PC-9 (cell line): ENCODE measurements at regions not wholly inside any gene's neighbourhood (a gene's known extent, or its start where the extent isn't known, plus 50 kb on each side); places are given as distances from the start of the nearest gene placed in this dataset.
"Not testable (repeated sequence)": the region's sequence is repeated elsewhere in the genome, so short reads cannot be mapped to it uniquely, and the experiment has no call there.

Experiments used
- EZH2 ChIP-seq: fragments of 200-600 bp; sonication (generic); IDR thresholded peaks from 2 replicates; pipeline ENCODE4 v1.8.0; 2017; ENCODE audit warnings: antibody characterized with exemption, low read depth
- TF ChIP-seq, protein P1 (sequence below): fragments of 200-600 bp; sonication (generic); conservative IDR thresholded peaks from 2 replicates; pipeline ENCODE4 v1.6.1; 2017; ENCODE audit warnings: mixed run types, antibody characterized with exemption, mild to moderate bottlenecking, moderate library complexity

DNA sequence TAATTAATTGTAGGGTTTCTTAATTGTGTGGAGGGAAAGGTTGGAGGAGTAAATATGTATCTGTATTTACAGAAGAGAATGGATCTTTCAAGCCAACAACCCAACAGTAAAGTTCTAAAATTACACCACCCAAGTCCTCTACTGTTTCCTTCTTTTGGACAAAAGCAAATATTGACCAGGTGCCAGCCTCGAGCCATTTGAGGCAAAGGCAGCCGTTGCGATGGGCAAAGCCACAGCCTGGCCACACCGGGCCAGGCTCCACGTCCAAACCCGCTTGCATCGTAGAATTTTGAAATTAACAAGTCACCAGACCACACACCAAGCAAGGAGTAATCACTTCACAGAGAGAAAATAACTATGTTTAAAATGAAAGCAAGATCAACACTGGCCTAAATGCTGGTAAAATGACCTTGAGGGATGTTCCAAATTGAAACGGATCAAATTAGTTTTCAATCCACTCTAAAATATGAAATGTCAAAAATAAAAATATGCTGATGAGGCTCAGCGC is 331.0 kb downstream of the BCL2L11 start:
- TF ChIP-seq, protein P1, sequence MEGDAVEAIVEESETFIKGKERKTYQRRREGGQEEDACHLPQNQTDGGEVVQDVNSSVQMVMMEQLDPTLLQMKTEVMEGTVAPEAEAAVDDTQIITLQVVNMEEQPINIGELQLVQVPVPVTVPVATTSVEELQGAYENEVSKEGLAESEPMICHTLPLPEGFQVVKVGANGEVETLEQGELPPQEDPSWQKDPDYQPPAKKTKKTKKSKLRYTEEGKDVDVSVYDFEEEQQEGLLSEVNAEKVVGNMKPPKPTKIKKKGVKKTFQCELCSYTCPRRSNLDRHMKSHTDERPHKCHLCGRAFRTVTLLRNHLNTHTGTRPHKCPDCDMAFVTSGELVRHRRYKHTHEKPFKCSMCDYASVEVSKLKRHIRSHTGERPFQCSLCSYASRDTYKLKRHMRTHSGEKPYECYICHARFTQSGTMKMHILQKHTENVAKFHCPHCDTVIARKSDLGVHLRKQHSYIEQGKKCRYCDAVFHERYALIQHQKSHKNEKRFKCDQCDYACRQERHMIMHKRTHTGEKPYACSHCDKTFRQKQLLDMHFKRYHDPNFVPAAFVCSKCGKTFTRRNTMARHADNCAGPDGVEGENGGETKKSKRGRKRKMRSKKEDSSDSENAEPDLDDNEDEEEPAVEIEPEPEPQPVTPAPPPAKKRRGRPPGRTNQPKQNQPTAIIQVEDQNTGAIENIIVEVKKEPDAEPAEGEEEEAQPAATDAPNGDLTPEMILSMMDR = not testable (repeated sequence)
- not testable (repeated sequence) for TF ChIP-seq EZH2
